Osteocyte (in vitro differentiated cells): ENCODE measurements at regions not wholly inside any gene's neighbourhood (a gene's known extent, or its start where the extent isn't known, plus 50 kb on each side); places are given as distances from the start of the nearest gene placed in this dataset.
"Not testable (repeated sequence)": the region's sequence is repeated elsewhere in the genome, so short reads cannot be mapped to it uniquely, and the experiment has no call there.

Source experiments
- DNase-seq: peaks from one replicate; pipeline ENCODE4 v3.0.0; 2021; ENCODE audit warnings: mixed read lengths; ENCODE audit not compliant: unreplicated experiment; ENCODE audit errors: extremely low spot score
- H3K27ac Mint-ChIP-seq: one replicate; pipeline ENCODE4 v1.8.0; 2021; ENCODE audit warnings: mild to moderate bottlenecking, mixed read lengths; ENCODE audit not compliant: unreplicated experiment
- H3K27me3 Mint-ChIP-seq: one replicate; pipeline ENCODE4 v1.8.0; 2021; ENCODE audit warnings: mixed read lengths; ENCODE audit not compliant: unreplicated experiment
- H3K36me3 Mint-ChIP-seq: one replicate; pipeline ENCODE4 v1.8.0; 2021; ENCODE audit warnings: mixed read lengths; ENCODE audit not compliant: unreplicated experiment
- H3K4me1 Mint-ChIP-seq: one replicate; pipeline ENCODE4 v1.8.0; 2021; ENCODE audit warnings: mixed read lengths; ENCODE audit not compliant: unreplicated experiment
- H3K4me3 Mint-ChIP-seq: one replicate; pipeline ENCODE4 v1.8.0; 2021; ENCODE audit warnings: mild to moderate bottlenecking, moderate library complexity, mixed read lengths; ENCODE audit not compliant: unreplicated experiment
- H3K9me3 Mint-ChIP-seq: one replicate; pipeline ENCODE4 v1.8.0; 2021; ENCODE audit warnings: mixed read lengths; ENCODE audit not compliant: unreplicated experiment
- CTCF ChIP-seq: fragments of 200-600 bp; sonication (generic); IDR thresholded peaks from 2 replicates; pipeline ENCODE4 v1.5.0; 2021; ENCODE audit warnings: antibody characterized with exemption, mild to moderate bottlenecking, moderate library complexity

GRCh38 chr11:92045301-92045700 is 179.3 kb upstream of the FAT3 start:
- no peak for TF ChIP-seq CTCF
- no peaks in the 10 kb centered on the region for H3K9me3 Mint-ChIP-seq
- H3K27ac Mint-ChIP-seq = no peak overlapping the region
- DNase-seq = no peak
- no peaks in the 10 kb centered on the region for H3K4me1 Mint-ChIP-seq
- no peak overlapping the region for H3K4me3 Mint-ChIP-seq
- peaks cover 4% of the 10 kb centered on the region for H3K27me3 Mint-ChIP-seq
- no peaks in the 10 kb centered on the region for H3K36me3 Mint-ChIP-seq

GRCh38 chr11:92035488-92035887 is 189.1 kb upstream of the FAT3 start:
- no peak for DNase-seq
- no peak overlapping the region for H3K4me3 Mint-ChIP-seq
- no peaks in the 10 kb centered on the region for H3K4me1 Mint-ChIP-seq
- H3K9me3 Mint-ChIP-seq = peaks cover 3% of the 10 kb centered on the region
- no peak for TF ChIP-seq CTCF
- H3K27me3 Mint-ChIP-seq = no peaks in the 10 kb centered on the region
- no peak overlapping the region for H3K27ac Mint-ChIP-seq
- H3K36me3 Mint-ChIP-seq = no peaks in the 10 kb centered on the region

GRCh38 chr11:92027136-92027535 is 197.5 kb upstream of the FAT3 start:
- not testable (repeated sequence) for H3K4me1 Mint-ChIP-seq, H3K36me3 Mint-ChIP-seq, H3K27ac Mint-ChIP-seq, H3K9me3 Mint-ChIP-seq, H3K27me3 Mint-ChIP-seq, DNase-seq
- H3K4me3 Mint-ChIP-seq = peak overlapping the region; percentile 56

GRCh38 chr11:92026664-92027063 is 198.0 kb upstream of the FAT3 start:
- Mint-ChIP-seq H3K36me3 (no peaks in the 10 kb centered on the region), H3K4me1 (no peaks in the 10 kb centered on the region), H3K9me3 (no peaks in the 10 kb centered on the region), H3K27me3 (no peaks in the 10 kb centered on the region), H3K27ac (no peak overlapping the region), H3K4me3 (peak overlapping the region; percentile 56)
- no peak for DNase-seq
- no peak for TF ChIP-seq CTCF

- Mint-ChIP-seq H3K9me3 (no peaks in the 10 kb centered on the region), H3K4me3 (no peak overlapping the region), H3K27ac (no peak overlapping the region), H3K27me3 (no peaks in the 10 kb centered on the region), H3K36me3 (no peaks in the 10 kb centered on the region), H3K4me1 (no peaks in the 10 kb centered on the region)
- TF ChIP-seq CTCF = no peak
- DNase-seq = no peak
Measured at GRCh38 chr11:92024788-92025187, 199.8 kb upstream of the FAT3 start.

GRCh38 chr11:92022499-92022898 is 202.1 kb upstream of the FAT3 start:
- Mint-ChIP-seq H3K27ac (no peak overlapping the region), H3K4me1 (no peaks in the 10 kb centered on the region), H3K36me3 (no peaks in the 10 kb centered on the region), H3K9me3 (no peaks in the 10 kb centered on the region), H3K27me3 (no peaks in the 10 kb centered on the region), H3K4me3 (no peak overlapping the region)
- DNase-seq = no peak
- no peak for TF ChIP-seq CTCF
